ENCODE measurements at regions not wholly inside any gene's neighbourhood (a gene's known extent, or its start where the extent isn't known, plus 50 kb on each side); places are given as distances from the start of the nearest gene placed in this dataset.

- Histone ChIP-seq H3K4me1 (replicated peaks in 1 of 2; ENCODE audit: control insufficient read depth in 2 of 2, insufficient read depth in 2 of 2, low read length in 2 of 2) (no peaks in the 10 kb centered on the region), H3K9me1 (ENCODE audit: control insufficient read depth, insufficient read depth, low read length) (no peaks in the 10 kb centered on the region), H3K9me3 (replicated peaks; ENCODE audit: control insufficient read depth, insufficient read depth, low read depth, low read length) (no peaks in the 10 kb centered on the region), H3K4me3 (no peak overlapping the region), H3K27me3 (ENCODE audit: control insufficient read depth in 2 of 2, insufficient read depth in 2 of 2, low read length in 2 of 2) (no peaks in the 10 kb centered on the region), H3K79me2 (ENCODE audit: control insufficient read depth, insufficient read depth, low read length) (no peaks in the 10 kb centered on the region), H2AFZ (ENCODE audit: low read depth, low read length) (no peak overlapping the region), H3K9ac (ENCODE audit: insufficient read depth in 1 of 2, low read depth in 2 of 2, low read length in 2 of 2) (no peak overlapping the region), H3K36me3 (ENCODE audit: control insufficient read depth, insufficient read depth, low read length) (no peaks in the 10 kb centered on the region), H3K27ac (ENCODE audit: extremely low read depth, low read depth, low read length) (no peak overlapping the region), H4K20me1 (replicated peaks; ENCODE audit: control insufficient read depth, insufficient read depth, low read length) (no peaks in the 10 kb centered on the region), H3K4me2 (ENCODE audit: insufficient read depth, low read length) (no peak overlapping the region)
- POLR2A ChIA-PET, result no interaction called here
- CTCF ChIA-PET (ENCODE audit: low intra/inter-chr PET ratio), result no interaction called here
- TF ChIP-seq ZNF217 (CRISPR knock-in tag; IDR thresholded peaks at IDR 0.05) (no peak), KDM2B (CRISPR knock-in tag; IDR thresholded peaks at IDR 0.05) (no peak), SFPQ (IDR thresholded peaks at IDR 0.05; ENCODE audit: low read depth, low read length) (no peak), ZNF311 (CRISPR knock-in tag; IDR thresholded peaks at IDR 0.05) (no peak), ZBTB8A (IDR thresholded peaks at IDR 0.05; ENCODE audit: partially characterized antibody) (no peak)
- no peak for FAIRE-seq
- BruUV-seq (replicated peaks), result no TSS peak
- in situ Hi-C loops (cut with MboI) (no loop called here), intact Hi-C loops (cut with micrococcal nuclease) (no loop called here)
- DNase-seq (ENCODE audit: extremely low read depth in 1 of 4, low spot score in 3 of 4), result no peak
- no peak for ATAC-seq
- 0% methylated on average over 3 of the region's 3 CpGs for WGBS (ENCODE audit: insufficient coverage, low coverage, missing lambda C conversion rate)
Observed at GRCh38 chr14:38400751-38401150, 144.9 kb upstream of the CLEC14A start.

GRCh38 chr14:38399652-38400051 lies 143.8 kb upstream of the CLEC14A start:
- ChIA-PET POLR2A (no interaction called here), CTCF (ENCODE audit: low intra/inter-chr PET ratio) (no interaction called here)
- Histone ChIP-seq H3K36me3 (ENCODE audit: control insufficient read depth, insufficient read depth, low read length) (no peaks in the 10 kb centered on the region), H3K79me2 (ENCODE audit: control insufficient read depth, insufficient read depth, low read length) (no peaks in the 10 kb centered on the region), H2AFZ (ENCODE audit: low read depth, low read length) (no peak overlapping the region), H4K20me1 (replicated peaks; ENCODE audit: control insufficient read depth, insufficient read depth, low read length) (no peaks in the 10 kb centered on the region), H3K9me1 (ENCODE audit: control insufficient read depth, insufficient read depth, low read length) (no peaks in the 10 kb centered on the region), H3K4me3 (no peak overlapping the region), H3K4me2 (ENCODE audit: insufficient read depth, low read length) (no peak overlapping the region), H3K4me1 (replicated peaks in 1 of 2; ENCODE audit: control insufficient read depth in 2 of 2, insufficient read depth in 2 of 2, low read length in 2 of 2) (no peaks in the 10 kb centered on the region), H3K27me3 (ENCODE audit: control insufficient read depth in 2 of 2, insufficient read depth in 2 of 2, low read length in 2 of 2) (no peaks in the 10 kb centered on the region), H3K9ac (ENCODE audit: insufficient read depth in 1 of 2, low read depth in 2 of 2, low read length in 2 of 2) (no peak overlapping the region), H3K27ac (ENCODE audit: extremely low read depth, low read depth, low read length) (no peak overlapping the region), H3K9me3 (replicated peaks; ENCODE audit: control insufficient read depth, insufficient read depth, low read depth, low read length) (no peaks in the 10 kb centered on the region)
- no peak for ATAC-seq
- no peak for FAIRE-seq
- BruUV-seq (replicated peaks), result no TSS peak
- TF ChIP-seq ZNF740 (CRISPR knock-in tag; IDR thresholded peaks at IDR 0.05) (no peak), ZNF740 (tag; IDR thresholded peaks at IDR 0.05) (no peak), BDP1 (IDR thresholded peaks at IDR 0.05; ENCODE audit: insufficient read depth, insufficient read length) (no peak), MAFG (tag; conservative IDR thresholded peaks at IDR 0.05) (peak; percentile 31; the same call in 1 of the 2 replicates), ZNF316 (IDR thresholded peaks at IDR 0.05) (peak; percentile 54), MAFF (IDR thresholded peaks at IDR 0.05; ENCODE audit: low read length) (peak; percentile 26; the same call in 1 of the 2 replicates)
- intact Hi-C loops (cut with micrococcal nuclease) (no loop called here), in situ Hi-C loops (cut with MboI) (no loop called here)
- WGBS (ENCODE audit: insufficient coverage, low coverage, missing lambda C conversion rate), result 0% methylated on average over 2 of the region's 2 CpGs
- no peak for DNase-seq (ENCODE audit: extremely low read depth in 1 of 4, low spot score in 3 of 4)
